GM12878 (cell line): ENCODE measurements at regions not wholly inside any gene's neighbourhood (a gene's known extent, or its start where the extent isn't known, plus 50 kb on each side); places are given as distances from the start of the nearest gene placed in this dataset.

Experiments used
- ATAC-seq: fragments of 200-7000 bp; cut with Tn5 transposase; 3 replicates; pipeline ENCODE4 v1.9.1; 2020; ENCODE audit warnings: mild to moderate bottlenecking, moderate library complexity
- BruUV-seq: library from RNA; stranded (reverse); fragments of 400-500 nt; replicated peaks from 2 replicates; lab custom pipeline; 2021; lab: Mats Ljungman, UMichigan
- CTCF ChIA-PET: fragments of 300-600 bp; sonication (Branson Sonifier 250); formaldehyde crosslinking; extraction: SDS; loops from one replicate; lab custom pipeline; 2021; ENCODE audit warnings: inconsistent platforms; lab: Yijun Ruan, JAX
- POLR2A ChIA-PET: fragments of 350-600 bp; formaldehyde crosslinking; extraction: SDS; loops from one replicate; lab custom pipeline; 2021; ENCODE audit warnings: inconsistent platforms; lab: Charles Lee
- RAD21 ChIA-PET: fragments of 300-600 bp; sonication (Branson Sonifier 250); formaldehyde crosslinking; loops from one replicate; lab custom pipeline; 2023; ENCODE audit warnings: antibody characterized with exemption; ENCODE audit not compliant: unreplicated experiment; lab: Charles Lee
- SMC1A ChIA-PET: fragments of 300-600 bp; sonication (Branson Sonifier 250); formaldehyde crosslinking; loops from one replicate; lab custom pipeline; 2023; ENCODE audit not compliant: unreplicated experiment, uncharacterized antibody; lab: Charles Lee
- DNase-seq: peaks from one replicate; pipeline ENCODE4 v3.0.0-alpha.2; 2011; ENCODE audit warnings: low read depth, low spot score
- FAIRE-seq: peaks from 3 replicates; lab custom pipeline; 2011; peaks lifted over from hg19 to GRCh38; lab: Jason Lieb, UNC
- H2AFZ ChIP-seq: 2 replicates; pipeline ENCODE4 v1.6.0; 2011; ENCODE audit warnings: low read depth, low read length, control low read depth; ENCODE audit not compliant: control insufficient read depth
- H3K27ac ChIP-seq: 2 replicates; pipeline ENCODE4 v1.5.1; 2011; ENCODE audit warnings: control low read depth; ENCODE audit not compliant: control insufficient read depth, insufficient read depth
- H3K27me3 ChIP-seq, 2 experiments: replicated peaks in 1 of 2; 2 replicates each; pipeline versions ENCODE4 v1.6.0 to v1.6.1; 2011; ENCODE audit warnings: low read length in 1 of 2; ENCODE audit not compliant: control insufficient read depth in 2 of 2, insufficient read depth in 2 of 2
- H3K36me3 ChIP-seq, 2 experiments: 2 replicates each; pipeline ENCODE4 v1.5.1; 2011; ENCODE audit warnings: low read length in 1 of 2; ENCODE audit not compliant: control insufficient read depth in 2 of 2, insufficient read depth in 2 of 2
- H3K4me1 ChIP-seq: 2 replicates; pipeline ENCODE4 v1.6.1; 2011; ENCODE audit warnings: mild to moderate bottlenecking, low read length, moderate library complexity, mixed read lengths; ENCODE audit not compliant: control insufficient read depth, insufficient read depth
- H3K4me2 ChIP-seq: 2 replicates; pipeline ENCODE4 v1.6.0; 2011; ENCODE audit warnings: control low read depth; ENCODE audit not compliant: control insufficient read depth, insufficient read depth
- H3K4me3 ChIP-seq: fragments of 200-600 bp; sonication (generic); 2 replicates; pipeline ENCODE4 v1.5.1; 2016
- H3K79me2 ChIP-seq: 2 replicates; pipeline ENCODE4 v1.6.0; 2011; ENCODE audit warnings: low read length; ENCODE audit not compliant: control insufficient read depth, insufficient read depth
- H3K9ac ChIP-seq: 2 replicates; pipeline ENCODE4 v1.8.0; 2011; ENCODE audit warnings: low read length, control low read depth, mixed read lengths; ENCODE audit not compliant: control insufficient read depth, insufficient read depth
- H3K9me3 ChIP-seq: replicated peaks from 3 replicates; pipeline ENCODE4 v1.5.1; 2011; ENCODE audit warnings: mild to moderate bottlenecking, low read length; ENCODE audit not compliant: control insufficient read depth, insufficient read depth
- H4K20me1 ChIP-seq: 2 replicates; pipeline ENCODE4 v1.6.0; 2011; ENCODE audit not compliant: control insufficient read depth, insufficient read depth
- CUX1 ChIP-seq: IDR thresholded peaks from 2 replicates; pipeline ENCODE4 v1.6.1; 2012; ENCODE audit warnings: improper control_type of control experiment, low read depth, low read length; ENCODE audit not compliant: insufficient replicate concordance
- IRF4 ChIP-seq: IDR thresholded peaks from 2 replicates; pipeline ENCODE4 v1.6.1; 2011; ENCODE audit warnings: low read depth, low read length
- MYB ChIP-seq: fragments of 150-350 bp; IDR thresholded peaks from 2 replicates; pipeline ENCODE4 v1.6.1; 2014; ENCODE audit warnings: mild to moderate bottlenecking, low read depth, low read length, borderline replicate concordance
- TCF12 ChIP-seq: IDR thresholded peaks from 2 replicates; pipeline ENCODE4 v1.6.1; 2011; ENCODE audit warnings: low read depth, mild to moderate bottlenecking, low read length
- ZZZ3 ChIP-seq: IDR thresholded peaks from 2 replicates; pipeline ENCODE4 v1.6.1; 2011; ENCODE audit warnings: low read depth; ENCODE audit not compliant: control insufficient read depth, insufficient read length
- WGBS: methylation state at CpG from one replicate; pipeline ENCODE4 v1.1.6; 2016; ENCODE audit warnings: low lambda C conversion rate; ENCODE audit not compliant: insufficient replicate concordance, insufficient coverage; ENCODE audit errors: missing lambda C conversion rate; 5-methylcytosine and 5-hydroxymethylcytosine counted together
- in situ Hi-C: fragments of 300-500 bp; cut with MboI; formaldehyde crosslinking; loops from 9 replicates; pipeline ENCODE4 v1.14.3; 2018; ENCODE audit warnings: mixed read lengths
- intact Hi-C: fragments of 100-400 bp; cut with micrococcal nuclease; formaldehyde crosslinking; loops from one replicate; pipeline ENCODE4 v1.14.2; 2022; ENCODE audit not compliant: unreplicated experiment

- H2AFZ ChIP-seq = no peak overlapping the region
- RAD21 ChIA-PET = no interaction called here
- no peak overlapping the region for H3K4me3 ChIP-seq
- TF ChIP-seq CUX1 (no peak), IRF4 (no peak), ZZZ3 (no peak), TCF12 (no peak), MYB (no peak)
- H4K20me1 ChIP-seq = no peaks in the 10 kb centered on the region
- H3K27ac ChIP-seq = no peak overlapping the region
- no peak overlapping the region for H3K4me2 ChIP-seq
- no peaks in the 10 kb centered on the region for H3K27me3 ChIP-seq
- in situ Hi-C loops (no loop called here), intact Hi-C loops (no loop called here)
- POLR2A ChIA-PET = no interaction called here
- CTCF ChIA-PET = interaction anchor here (1.0 kb wide), 1 partner anchor 16 kb away, joined by 3 read pairs; no protein-coding TSS in a partner anchor
- BruUV-seq = no TSS peak
- no peak for ATAC-seq
- H3K9me3 ChIP-seq = no peaks in the 10 kb centered on the region
- SMC1A ChIA-PET = interaction anchor here (0.6 kb wide), 2 partner anchors 70 to 1621 kb away, joined by 3 read pairs; no protein-coding TSS in a partner anchor
- no peak overlapping the region for H3K9ac ChIP-seq
- WGBS = 37% methylated on average over 6 of the region's 6 CpGs
- no peaks in the 10 kb centered on the region for H3K36me3 ChIP-seq
- H3K4me1 ChIP-seq = no peaks in the 10 kb centered on the region
- no peak for DNase-seq
- FAIRE-seq = no peak
- no peaks in the 10 kb centered on the region for H3K79me2 ChIP-seq
Observed at GRCh38 chr5:39502704-39503103, 77.9 kb upstream of the DAB2 start.
